HG03442 (cell line): ENCODE measurements at regions not wholly inside any gene's neighbourhood (a gene's known extent, or its start where the extent isn't known, plus 50 kb on each side); places are given as distances from the start of the nearest gene placed in this dataset.
"Not testable (repeated sequence)": the region's sequence is repeated elsewhere in the genome, so short reads cannot be mapped to it uniquely, and the experiment has no call there.

Experiments
- ATAC-seq: cut with Tn5 transposase; IDR thresholded peaks from one replicate; pipeline ENCODE4 v1.9.1; 2021; ENCODE audit warnings: mild to moderate bottlenecking, moderate library complexity; ENCODE audit not compliant: unreplicated experiment

- no peak for ATAC-seq
Observed at GRCh38 chr7:91618776-91619765, 261.4 kb downstream of the MTERF1 start.

GRCh38 chr7:91620827-91621226 is 259.7 kb downstream of the MTERF1 start:
- ATAC-seq, result no peak

- not testable (repeated sequence) for ATAC-seq
Observed at GRCh38 chr7:91627324-91627723, 253.2 kb downstream of the MTERF1 start.

- no peak for ATAC-seq
Observed at GRCh38 chr7:91628742-91629141, 251.8 kb downstream of the MTERF1 start.

GRCh38 chr7:91630581-91631380 is 249.7 kb downstream of the MTERF1 start:
- no peak for ATAC-seq

GRCh38 chr7:91632234-91632940 is 248.1 kb downstream of the MTERF1 start:
- no peak for ATAC-seq

GRCh38 chr7:91633013-91633441 is 247.5 kb downstream of the MTERF1 start:
- no peak for ATAC-seq

- ATAC-seq, result no peak
Observed at GRCh38 chr7:91634485-91635177, 245.9 kb downstream of the MTERF1 start.

- ATAC-seq, result no peak
Observed at GRCh38 chr7:91636129-91636724, 244.3 kb downstream of the MTERF1 start.

- ATAC-seq, result no peak
Observed at GRCh38 chr7:91636728-91637127, 243.8 kb downstream of the MTERF1 start.

GRCh38 chr7:91644256-91644655 is 236.2 kb downstream of the MTERF1 start:
- no peak for ATAC-seq

GRCh38 chr7:91645542-91645941 is 235.0 kb downstream of the MTERF1 start:
- ATAC-seq, result no peak

GRCh38 chr7:91651986-91652385 is 228.5 kb downstream of the MTERF1 start:
- ATAC-seq, result no peak

GRCh38 chr7:91653286-91653685 is 227.2 kb downstream of the MTERF1 start:
- ATAC-seq, result no peak

GRCh38 chr7:91655656-91656055 is 224.8 kb downstream of the MTERF1 start:
- ATAC-seq, result no peak

GRCh38 chr7:91656541-91657482 is 223.7 kb downstream of the MTERF1 start:
- ATAC-seq, result no peak

- ATAC-seq, result no peak
Observed at GRCh38 chr7:91657483-91658071, 222.9 kb downstream of the MTERF1 start.

- no peak for ATAC-seq
Observed at GRCh38 chr7:91659096-91659495, 221.4 kb downstream of the MTERF1 start.
